ENCODE measurements at regions not wholly inside any gene's neighbourhood (a gene's known extent, or its start where the extent isn't known, plus 50 kb on each side); places are given as distances from the start of the nearest gene placed in this dataset.

DNA sequence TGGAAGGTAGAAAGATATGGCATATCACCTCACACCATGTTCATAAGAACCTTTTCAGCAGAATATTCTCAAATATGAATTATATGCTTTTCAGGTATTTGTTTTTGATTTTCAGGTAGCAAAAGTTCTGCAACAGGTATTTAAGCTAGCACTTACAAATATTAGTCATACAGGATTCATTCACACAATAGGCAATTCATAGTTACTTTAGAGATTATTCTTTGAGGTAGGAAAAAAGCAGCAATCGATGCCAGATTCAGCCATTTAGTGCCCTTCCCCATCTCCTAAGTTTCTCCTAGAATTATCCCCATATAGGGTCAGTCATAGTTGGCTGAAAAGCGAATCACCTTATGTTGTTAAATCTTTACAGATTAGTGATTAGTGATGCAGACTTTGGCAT, 177.4 kb upstream of the MMADHC start:
- no peak for TF ChIP-seq EZH2 (IDR thresholded peaks at IDR 0.05; ENCODE audit: low read depth)
- TF ChIP-seq, protein P1, sequence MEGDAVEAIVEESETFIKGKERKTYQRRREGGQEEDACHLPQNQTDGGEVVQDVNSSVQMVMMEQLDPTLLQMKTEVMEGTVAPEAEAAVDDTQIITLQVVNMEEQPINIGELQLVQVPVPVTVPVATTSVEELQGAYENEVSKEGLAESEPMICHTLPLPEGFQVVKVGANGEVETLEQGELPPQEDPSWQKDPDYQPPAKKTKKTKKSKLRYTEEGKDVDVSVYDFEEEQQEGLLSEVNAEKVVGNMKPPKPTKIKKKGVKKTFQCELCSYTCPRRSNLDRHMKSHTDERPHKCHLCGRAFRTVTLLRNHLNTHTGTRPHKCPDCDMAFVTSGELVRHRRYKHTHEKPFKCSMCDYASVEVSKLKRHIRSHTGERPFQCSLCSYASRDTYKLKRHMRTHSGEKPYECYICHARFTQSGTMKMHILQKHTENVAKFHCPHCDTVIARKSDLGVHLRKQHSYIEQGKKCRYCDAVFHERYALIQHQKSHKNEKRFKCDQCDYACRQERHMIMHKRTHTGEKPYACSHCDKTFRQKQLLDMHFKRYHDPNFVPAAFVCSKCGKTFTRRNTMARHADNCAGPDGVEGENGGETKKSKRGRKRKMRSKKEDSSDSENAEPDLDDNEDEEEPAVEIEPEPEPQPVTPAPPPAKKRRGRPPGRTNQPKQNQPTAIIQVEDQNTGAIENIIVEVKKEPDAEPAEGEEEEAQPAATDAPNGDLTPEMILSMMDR (conservative IDR thresholded peaks at IDR 0.05), result no peak

All from PC-9 (cell line).